Ramos (cell line): ENCODE measurements at regions not wholly inside any gene's neighbourhood (a gene's known extent, or its start where the extent isn't known, plus 50 kb on each side); places are given as distances from the start of the nearest gene placed in this dataset.
"Not testable (repeated sequence)": the region's sequence is repeated elsewhere in the genome, so short reads cannot be mapped to it uniquely, and the experiment has no call there.

Source experiments
- in situ Hi-C: fragments of 300-500 bp; cut with MboI; formaldehyde crosslinking; loops from one replicate; pipeline ENCODE4 v1.14.3; 2022; ENCODE audit warnings: low sequenced_read_pairs; ENCODE audit not compliant: unreplicated experiment

DNA sequence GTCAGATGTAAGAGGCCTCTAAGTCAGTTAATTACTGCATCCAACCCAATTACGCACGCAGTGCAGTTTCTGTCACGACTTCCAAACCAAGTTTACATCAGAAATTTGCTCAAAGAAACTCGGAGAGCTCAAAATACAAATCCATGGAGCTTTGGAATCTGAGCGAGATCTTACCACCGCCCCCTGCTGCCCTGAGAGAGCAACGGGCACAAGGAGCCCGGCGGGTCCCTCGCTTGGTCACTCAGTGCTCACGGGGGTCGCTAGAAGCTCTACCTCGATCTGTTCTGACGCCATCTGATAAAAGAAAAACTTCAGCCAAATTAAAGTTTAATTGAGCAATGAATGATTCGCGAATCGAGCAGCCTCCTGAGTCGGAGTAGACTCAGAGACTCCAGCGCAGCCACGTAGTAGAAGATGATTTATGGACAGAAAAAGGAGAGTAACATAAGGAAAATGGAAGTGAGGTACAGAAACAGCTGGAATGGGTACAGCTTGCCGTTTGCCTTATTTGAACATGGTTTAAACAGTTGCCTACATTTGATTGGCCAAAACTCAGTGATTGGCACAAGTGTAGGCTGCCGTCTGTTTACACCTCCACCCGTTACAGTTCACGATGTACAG, 232.7 kb upstream of the ATP10A start:
- in situ Hi-C loops = no loop called here

- in situ Hi-C loops = no loop called here
These were observed 228.1 kb upstream of the ATP10A start for GRCh38 chr15:26091184-26091583.

GRCh38 chr15:26087881-26088280, 224.8 kb upstream of the ATP10A start:
- in situ Hi-C loops = no loop called here

- in situ Hi-C loops = no loop called here
These were observed 224.3 kb upstream of the ATP10A start for GRCh38 chr15:26087395-26087794.

DNA sequence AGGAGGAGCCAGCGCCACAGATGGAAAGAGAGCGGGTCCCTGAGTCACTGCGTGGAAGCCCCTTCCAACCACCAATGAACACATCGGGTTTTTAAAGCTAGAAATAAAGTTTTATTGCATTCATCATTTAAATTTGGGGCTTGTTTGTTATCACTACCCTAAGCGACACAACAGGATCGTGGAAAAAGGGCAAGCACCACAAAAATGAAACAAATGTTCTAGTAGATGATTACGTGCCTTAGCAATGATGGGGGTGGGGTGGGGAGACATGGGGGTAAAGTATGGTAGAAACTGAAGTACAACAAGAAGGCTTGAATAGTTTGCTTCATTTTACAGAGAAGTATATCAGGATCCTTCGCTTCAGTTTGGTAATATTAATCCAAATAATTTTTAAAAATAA, 221.6 kb upstream of the ATP10A start:
- in situ Hi-C loops = no loop called here

DNA sequence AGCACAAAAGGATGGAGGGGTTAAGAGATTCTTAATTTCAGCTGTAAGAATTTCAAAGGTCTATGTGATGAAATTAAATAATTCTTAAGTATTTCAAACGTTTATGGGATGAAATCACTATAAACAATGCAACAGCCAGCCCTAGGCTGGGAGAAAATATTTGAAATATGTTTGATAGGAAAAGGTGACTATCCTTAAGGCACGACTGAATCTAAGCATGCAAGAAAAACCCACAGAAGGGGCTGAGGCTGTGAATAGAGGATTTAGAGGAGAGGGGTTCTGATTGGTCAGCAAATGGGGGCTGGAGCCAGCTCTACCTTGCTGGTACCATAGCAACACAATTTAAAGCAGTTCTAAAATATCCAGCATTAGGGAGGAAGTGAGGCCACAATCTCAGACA, 220.8 kb upstream of the ATP10A start:
- in situ Hi-C loops = no loop called here

- in situ Hi-C loops = no loop called here
These were observed 220.3 kb upstream of the ATP10A start for GRCh38 chr15:26083457-26083856.

GRCh38 chr15:26082221-26083109, 219.3 kb upstream of the ATP10A start:
- in situ Hi-C loops = no loop called here

DNA sequence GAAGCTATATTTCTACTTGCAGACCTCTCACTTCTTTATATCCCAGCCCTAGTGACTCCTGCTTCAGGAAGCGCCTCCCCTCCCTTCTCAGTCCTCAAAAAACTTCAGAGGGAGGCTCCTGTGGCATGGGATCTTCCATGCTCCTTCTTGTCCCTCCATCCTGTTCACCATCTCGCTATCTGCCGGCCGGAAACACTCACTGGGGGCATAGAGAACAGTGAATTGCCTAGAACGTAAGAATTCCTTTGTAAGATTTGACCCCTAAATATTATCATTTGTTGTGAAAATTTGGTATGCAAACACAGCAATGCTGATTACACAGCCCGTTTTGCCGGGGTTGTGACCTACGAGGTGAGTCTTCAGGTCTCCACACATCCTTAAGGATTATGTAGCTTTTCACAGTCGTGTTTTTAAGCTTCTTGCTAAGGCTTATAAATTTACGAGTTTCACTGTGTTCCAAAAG, 218.7 kb upstream of the ATP10A start:
- in situ Hi-C loops = no loop called here

DNA sequence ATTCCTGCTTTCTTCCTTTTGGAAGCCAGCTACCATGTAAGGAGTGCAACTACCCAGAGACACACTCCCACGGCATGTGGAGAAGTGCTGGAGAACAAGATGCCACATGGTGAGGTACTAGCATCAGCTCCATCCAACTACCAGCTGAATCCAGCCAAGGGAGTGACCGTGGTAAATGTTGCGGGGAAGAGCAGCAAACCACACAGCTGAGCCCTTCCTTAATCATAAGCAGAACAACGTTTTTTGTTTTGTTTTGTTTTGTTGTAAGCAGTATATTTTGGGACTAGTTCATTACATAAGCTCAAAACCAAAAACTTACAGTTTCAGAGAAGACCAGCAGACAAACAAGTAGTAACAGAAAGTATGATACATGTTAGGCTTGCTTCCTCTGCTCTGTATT, 212.6 kb upstream of the ATP10A start:
- in situ Hi-C loops = no loop called here

DNA sequence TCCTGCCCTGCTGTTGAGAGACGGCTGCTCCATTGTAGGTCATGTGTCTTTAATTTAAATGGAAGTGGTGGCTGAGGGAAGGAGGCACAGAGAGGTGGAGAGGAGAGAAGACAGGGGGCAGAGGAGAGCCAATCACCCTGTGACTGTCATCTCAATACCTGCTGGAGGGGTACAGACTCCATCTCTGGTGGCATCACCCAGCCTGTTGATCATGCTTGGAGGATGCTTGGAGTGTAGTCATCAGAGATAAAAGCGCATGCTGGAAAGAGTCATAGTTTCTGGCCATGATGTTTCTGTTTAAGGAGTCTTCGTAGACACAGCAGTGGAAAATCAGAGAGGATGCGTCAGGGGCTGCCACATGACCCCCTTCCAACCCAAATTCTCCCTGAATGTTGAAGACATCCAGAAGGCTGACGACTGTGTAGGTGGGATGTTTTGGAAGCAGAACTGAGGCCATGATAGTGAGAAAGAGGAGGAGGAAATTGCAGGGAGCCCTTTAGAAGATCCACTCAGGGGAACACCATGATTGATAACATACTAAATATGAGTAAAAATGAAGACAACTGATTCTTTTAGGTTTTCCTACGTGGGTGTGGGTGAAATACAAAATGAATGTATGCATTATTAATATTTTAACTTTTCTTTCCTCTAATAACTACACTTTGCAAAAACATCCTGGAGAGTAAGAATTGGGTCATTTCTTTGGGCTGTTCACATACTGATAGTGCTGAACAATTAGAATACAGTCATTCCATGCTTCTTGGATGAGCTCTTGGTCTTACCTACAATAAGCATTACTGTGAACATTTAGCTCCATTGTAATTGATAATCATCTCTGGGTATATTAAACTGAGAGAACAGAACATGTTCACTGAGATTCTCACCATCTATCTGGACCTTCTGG, 210.6 kb upstream of the ATP10A start:
- in situ Hi-C loops = no loop called here

GRCh38 chr15:26070095-26070532, 207.0 kb upstream of the ATP10A start:
- in situ Hi-C loops = no loop called here

GRCh38 chr15:26069231-26069641, 206.1 kb upstream of the ATP10A start:
- in situ Hi-C loops = no loop called here

GRCh38 chr15:26066896-26067295, 203.8 kb upstream of the ATP10A start:
- in situ Hi-C loops = no loop called here

- in situ Hi-C loops = no loop called here
These were observed 202.6 kb upstream of the ATP10A start for GRCh38 chr15:26065723-26066122.

DNA sequence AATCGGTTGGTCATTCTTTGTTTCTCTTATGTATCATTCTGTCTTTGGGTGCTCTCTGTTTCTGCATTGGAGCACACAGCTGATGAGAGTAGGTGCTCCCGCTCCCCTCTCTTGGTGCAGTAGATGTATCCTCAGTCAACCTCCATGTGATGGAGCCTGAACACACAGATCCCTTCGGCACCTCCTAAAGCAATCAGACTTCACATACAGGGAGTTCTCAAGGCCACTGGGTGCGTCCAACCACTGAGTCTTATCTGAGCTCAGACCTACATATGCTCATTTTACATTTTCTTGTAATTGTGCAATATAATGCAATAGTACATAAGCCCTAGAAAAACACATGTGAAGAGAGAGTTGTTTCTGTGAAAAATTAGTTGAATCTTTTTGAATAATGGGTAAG, 198.1 kb upstream of the ATP10A start:
- in situ Hi-C loops = no loop called here

- in situ Hi-C loops = not testable (repeated sequence)
These were observed 193.6 kb upstream of the ATP10A start for GRCh38 chr15:26056766-26057165.

DNA sequence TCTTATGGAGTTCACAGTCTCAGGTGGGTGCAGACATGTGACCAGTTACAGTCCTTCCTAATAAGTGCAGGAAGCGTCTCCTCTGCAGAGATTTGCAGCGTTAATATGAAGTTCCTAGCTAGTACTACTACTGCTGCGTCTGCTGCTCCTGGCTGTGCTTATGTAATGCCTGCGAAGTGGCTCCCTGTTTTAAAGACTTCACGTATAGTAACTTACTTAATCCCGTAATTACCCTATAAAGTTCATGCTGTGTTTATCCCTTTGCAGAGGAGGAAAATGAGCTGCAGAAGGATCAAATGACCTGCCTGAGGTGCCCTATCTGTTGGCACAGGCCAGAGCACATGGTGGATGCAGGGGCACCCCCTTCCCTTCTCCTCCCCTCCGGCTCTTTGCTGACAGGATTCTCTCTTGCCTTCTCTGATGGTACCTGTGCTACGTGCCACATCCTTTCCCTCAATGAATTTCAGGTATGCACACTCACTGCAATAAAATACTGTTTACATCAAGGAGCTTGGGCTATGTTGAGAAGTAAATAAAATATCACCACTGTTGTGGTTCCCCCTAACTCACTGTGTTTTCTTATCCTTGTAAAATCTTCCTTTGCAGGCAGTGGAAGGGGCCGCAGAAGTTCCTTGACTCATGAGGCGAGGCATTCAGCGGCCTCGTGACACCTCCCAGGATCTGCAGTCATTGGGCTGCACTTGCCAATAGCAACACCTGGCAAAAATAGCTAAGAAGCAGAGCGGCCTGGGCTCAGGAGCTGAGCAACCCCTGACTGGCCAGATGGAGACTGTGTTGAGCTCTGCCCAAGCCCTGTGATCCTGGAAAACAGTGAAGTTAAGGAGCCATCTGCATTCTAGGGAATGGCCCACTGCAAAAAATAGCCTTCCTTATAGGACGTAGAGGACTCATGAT, 188.9 kb upstream of the ATP10A start:
- in situ Hi-C loops = no loop called here

DNA sequence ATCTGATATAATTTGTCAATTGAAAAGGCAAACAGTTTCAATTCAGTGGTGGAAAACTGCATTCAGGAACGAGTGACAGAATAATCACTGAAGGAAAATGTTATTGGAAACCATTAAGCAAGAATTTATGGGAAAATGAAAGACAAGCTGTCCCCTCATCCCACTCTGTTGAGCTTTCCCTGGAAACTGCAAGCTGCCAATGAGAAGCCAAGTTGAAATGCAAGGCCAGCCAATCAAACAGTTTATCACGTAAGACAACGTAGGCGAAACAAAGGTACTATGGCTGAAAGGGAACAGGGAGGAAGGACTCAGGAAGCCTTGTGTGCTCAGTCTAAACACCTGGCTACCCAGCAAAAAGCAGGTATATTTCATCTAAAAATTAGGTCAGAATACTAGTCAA, 187.9 kb upstream of the ATP10A start:
- in situ Hi-C loops = no loop called here
